ENCODE measurements at regions not wholly inside any gene's neighbourhood (a gene's known extent, or its start where the extent isn't known, plus 50 kb on each side); places are given as distances from the start of the nearest gene placed in this dataset.

DNA sequence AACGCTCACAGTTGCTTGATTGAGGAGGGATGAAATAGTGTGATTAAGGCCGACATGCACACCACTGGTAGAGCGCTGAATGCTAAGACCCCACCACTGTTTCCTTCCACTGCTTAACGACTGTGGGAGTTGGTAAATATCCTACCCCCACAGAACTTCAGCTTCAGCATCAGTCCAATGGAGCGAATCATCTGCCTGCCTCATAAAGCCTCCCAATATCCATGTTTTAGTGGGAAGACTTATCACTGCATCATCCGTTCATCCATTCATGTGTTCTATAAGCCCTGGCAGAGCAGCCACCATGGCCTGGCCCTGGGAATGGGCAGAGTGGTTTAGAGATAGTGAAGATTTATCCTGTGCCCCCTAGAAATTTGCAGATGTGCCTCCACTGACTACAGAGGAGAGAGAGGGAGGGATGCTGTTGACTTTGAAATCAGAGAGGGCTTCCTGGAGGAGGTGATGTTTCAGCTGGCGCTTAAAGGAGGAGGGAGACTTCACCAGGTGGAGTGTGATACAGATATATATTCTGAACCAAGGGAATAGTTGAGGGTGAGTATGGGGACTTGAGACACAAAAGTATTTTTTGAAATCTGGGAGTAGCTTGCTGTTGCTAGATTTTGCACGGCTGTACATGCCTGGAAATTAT lies 71.9 kb upstream of the STX18 start:
- H3K27me3 ChIP-seq (ENCODE audit: insufficient read depth), result no peaks in the 10 kb centered on the region
- no peak overlapping the region for H2AFZ ChIP-seq (ENCODE audit: low read depth)
- H3K4me3 ChIP-seq (ENCODE audit: low read depth in 2 of 2, low read length in 1 of 2), result no peak overlapping the region
- no peak for DNase-seq
- H3K4me2 ChIP-seq, result no peak overlapping the region
- H3K36me3 ChIP-seq (replicated peaks in 1 of 2; ENCODE audit: control insufficient read depth in 1 of 2, insufficient read depth in 2 of 2, low read length in 1 of 2), result no peaks in the 10 kb centered on the region
- H3K9me3 ChIP-seq, result no peaks in the 10 kb centered on the region
- no peak overlapping the region for H3K9ac ChIP-seq
- ChIA-PET CTCF (no interaction called here), POLR2A (no interaction called here)
- H3K4me1 ChIP-seq (ENCODE audit: control insufficient read depth in 1 of 2, insufficient read depth in 2 of 2, low read depth in 1 of 2, low read length in 1 of 2), result no peaks in the 10 kb centered on the region; a peak in 1 of 4 replicates
- WGBS (ENCODE audit: low lambda C conversion rate), result 94% methylated on average over 8 of the region's 8 CpGs
- H4K20me1 ChIP-seq (ENCODE audit: insufficient read depth), result no peaks in the 10 kb centered on the region
- TF ChIP-seq YY1 (IDR thresholded peaks at IDR 0.05; ENCODE audit: low read depth) (no peak), TAF1 (IDR thresholded peaks at IDR 0.05; ENCODE audit: borderline replicate concordance, low read depth, low read length) (no peak), NRF1 (IDR thresholded peaks at IDR 0.05; ENCODE audit: low read depth, low read length) (no peak), TCF12 (IDR thresholded peaks at IDR 0.05) (no peak), RFX5 (IDR thresholded peaks at IDR 0.05; ENCODE audit: low read length) (no peak), MEF2A (IDR thresholded peaks at IDR 0.05; ENCODE audit: borderline replicate concordance, low read depth) (no peak), NFIC (IDR thresholded peaks at IDR 0.05; ENCODE audit: borderline replicate concordance) (no peak), RCOR1 (IDR thresholded peaks at IDR 0.05; ENCODE audit: low read length) (no peak), FOXM1 (IDR thresholded peaks at IDR 0.05; ENCODE audit: low read depth) (no peak), GABPA (IDR thresholded peaks at IDR 0.05; ENCODE audit: low read depth) (no peak)
- TF ChIP-seq, protein P1, sequence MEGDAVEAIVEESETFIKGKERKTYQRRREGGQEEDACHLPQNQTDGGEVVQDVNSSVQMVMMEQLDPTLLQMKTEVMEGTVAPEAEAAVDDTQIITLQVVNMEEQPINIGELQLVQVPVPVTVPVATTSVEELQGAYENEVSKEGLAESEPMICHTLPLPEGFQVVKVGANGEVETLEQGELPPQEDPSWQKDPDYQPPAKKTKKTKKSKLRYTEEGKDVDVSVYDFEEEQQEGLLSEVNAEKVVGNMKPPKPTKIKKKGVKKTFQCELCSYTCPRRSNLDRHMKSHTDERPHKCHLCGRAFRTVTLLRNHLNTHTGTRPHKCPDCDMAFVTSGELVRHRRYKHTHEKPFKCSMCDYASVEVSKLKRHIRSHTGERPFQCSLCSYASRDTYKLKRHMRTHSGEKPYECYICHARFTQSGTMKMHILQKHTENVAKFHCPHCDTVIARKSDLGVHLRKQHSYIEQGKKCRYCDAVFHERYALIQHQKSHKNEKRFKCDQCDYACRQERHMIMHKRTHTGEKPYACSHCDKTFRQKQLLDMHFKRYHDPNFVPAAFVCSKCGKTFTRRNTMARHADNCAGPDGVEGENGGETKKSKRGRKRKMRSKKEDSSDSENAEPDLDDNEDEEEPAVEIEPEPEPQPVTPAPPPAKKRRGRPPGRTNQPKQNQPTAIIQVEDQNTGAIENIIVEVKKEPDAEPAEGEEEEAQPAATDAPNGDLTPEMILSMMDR (IDR thresholded peaks at IDR 0.05), result no peak
- TF ChIP-seq, protein P2, sequence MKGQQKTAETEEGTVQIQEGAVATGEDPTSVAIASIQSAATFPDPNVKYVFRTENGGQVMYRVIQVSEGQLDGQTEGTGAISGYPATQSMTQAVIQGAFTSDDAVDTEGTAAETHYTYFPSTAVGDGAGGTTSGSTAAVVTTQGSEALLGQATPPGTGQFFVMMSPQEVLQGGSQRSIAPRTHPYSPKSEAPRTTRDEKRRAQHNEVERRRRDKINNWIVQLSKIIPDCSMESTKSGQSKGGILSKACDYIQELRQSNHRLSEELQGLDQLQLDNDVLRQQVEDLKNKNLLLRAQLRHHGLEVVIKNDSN (IDR thresholded peaks at IDR 0.05; ENCODE audit: borderline replicate concordance, low read depth), result no peak
- TF ChIP-seq, protein P3, sequence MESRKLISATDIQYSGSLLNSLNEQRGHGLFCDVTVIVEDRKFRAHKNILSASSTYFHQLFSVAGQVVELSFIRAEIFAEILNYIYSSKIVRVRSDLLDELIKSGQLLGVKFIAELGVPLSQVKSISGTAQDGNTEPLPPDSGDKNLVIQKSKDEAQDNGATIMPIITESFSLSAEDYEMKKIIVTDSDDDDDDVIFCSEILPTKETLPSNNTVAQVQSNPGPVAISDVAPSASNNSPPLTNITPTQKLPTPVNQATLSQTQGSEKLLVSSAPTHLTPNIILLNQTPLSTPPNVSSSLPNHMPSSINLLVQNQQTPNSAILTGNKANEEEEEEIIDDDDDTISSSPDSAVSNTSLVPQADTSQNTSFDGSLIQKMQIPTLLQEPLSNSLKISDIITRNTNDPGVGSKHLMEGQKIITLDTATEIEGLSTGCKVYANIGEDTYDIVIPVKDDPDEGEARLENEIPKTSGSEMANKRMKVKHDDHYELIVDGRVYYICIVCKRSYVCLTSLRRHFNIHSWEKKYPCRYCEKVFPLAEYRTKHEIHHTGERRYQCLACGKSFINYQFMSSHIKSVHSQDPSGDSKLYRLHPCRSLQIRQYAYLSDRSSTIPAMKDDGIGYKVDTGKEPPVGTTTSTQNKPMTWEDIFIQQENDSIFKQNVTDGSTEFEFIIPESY (IDR thresholded peaks at IDR 0.05; ENCODE audit: borderline replicate concordance, low read depth), result no peak
- TF ChIP-seq, protein P4, sequence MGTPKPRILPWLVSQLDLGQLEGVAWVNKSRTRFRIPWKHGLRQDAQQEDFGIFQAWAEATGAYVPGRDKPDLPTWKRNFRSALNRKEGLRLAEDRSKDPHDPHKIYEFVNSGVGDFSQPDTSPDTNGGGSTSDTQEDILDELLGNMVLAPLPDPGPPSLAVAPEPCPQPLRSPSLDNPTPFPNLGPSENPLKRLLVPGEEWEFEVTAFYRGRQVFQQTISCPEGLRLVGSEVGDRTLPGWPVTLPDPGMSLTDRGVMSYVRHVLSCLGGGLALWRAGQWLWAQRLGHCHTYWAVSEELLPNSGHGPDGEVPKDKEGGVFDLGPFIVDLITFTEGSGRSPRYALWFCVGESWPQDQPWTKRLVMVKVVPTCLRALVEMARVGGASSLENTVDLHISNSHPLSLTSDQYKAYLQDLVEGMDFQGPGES (IDR thresholded peaks at IDR 0.05; ENCODE audit: low read depth, low read length), result no peak
- TF ChIP-seq, protein P5, sequence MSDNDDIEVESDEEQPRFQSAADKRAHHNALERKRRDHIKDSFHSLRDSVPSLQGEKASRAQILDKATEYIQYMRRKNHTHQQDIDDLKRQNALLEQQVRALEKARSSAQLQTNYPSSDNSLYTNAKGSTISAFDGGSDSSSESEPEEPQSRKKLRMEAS (IDR thresholded peaks at IDR 0.05; ENCODE audit: low read depth), result no peak
- TF ChIP-seq, protein P6, sequence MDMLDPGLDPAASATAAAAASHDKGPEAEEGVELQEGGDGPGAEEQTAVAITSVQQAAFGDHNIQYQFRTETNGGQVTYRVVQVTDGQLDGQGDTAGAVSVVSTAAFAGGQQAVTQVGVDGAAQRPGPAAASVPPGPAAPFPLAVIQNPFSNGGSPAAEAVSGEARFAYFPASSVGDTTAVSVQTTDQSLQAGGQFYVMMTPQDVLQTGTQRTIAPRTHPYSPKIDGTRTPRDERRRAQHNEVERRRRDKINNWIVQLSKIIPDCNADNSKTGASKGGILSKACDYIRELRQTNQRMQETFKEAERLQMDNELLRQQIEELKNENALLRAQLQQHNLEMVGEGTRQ (IDR thresholded peaks at IDR 0.05; ENCODE audit: borderline replicate concordance, low read depth, low read length), result no peak
- no peaks in the 10 kb centered on the region for H3K79me2 ChIP-seq (ENCODE audit: insufficient read depth)
- no peaks in the 10 kb centered on the region for H3F3A ChIP-seq (replicated peaks; ENCODE audit: insufficient read depth)
- H3K27ac ChIP-seq (ENCODE audit: low read depth in 2 of 2, low read length in 1 of 2), result no peak overlapping the region
- H3K9me2 ChIP-seq, result no peaks in the 10 kb centered on the region

Data from SK-N-SH (cell line).